GM21576 (cell line): ENCODE measurements at regions not wholly inside any gene's neighbourhood (a gene's known extent, or its start where the extent isn't known, plus 50 kb on each side); places are given as distances from the start of the nearest gene placed in this dataset.

Experiments used
- ATAC-seq: cut with Tn5 transposase; IDR thresholded peaks from one replicate; pipeline ENCODE4 v1.9.1; 2021; ENCODE audit warnings: mild to moderate bottlenecking, moderate library complexity; ENCODE audit not compliant: unreplicated experiment

GRCh38 chr7:22589641-22590201, 89.7 kb upstream of the STEAP1B start:
- no peak for ATAC-seq

GRCh38 chr7:22588351-22588750, 88.4 kb upstream of the STEAP1B start:
- no peak for ATAC-seq

GRCh38 chr7:22587322-22587721, 87.3 kb upstream of the STEAP1B start:
- ATAC-seq: no peak

- ATAC-seq: no peak
These were observed 86.8 kb upstream of the STEAP1B start for GRCh38 chr7:22586786-22587140.

- no peak for ATAC-seq
These were observed 86.3 kb upstream of the STEAP1B start for GRCh38 chr7:22586101-22586785.

GRCh38 chr7:22584179-22584578, 84.2 kb upstream of the STEAP1B start:
- no peak for ATAC-seq

- ATAC-seq: no peak
These were observed 83.1 kb upstream of the STEAP1B start for GRCh38 chr7:22582863-22583622.

- ATAC-seq: no peak
These were observed 81.1 kb upstream of the STEAP1B start for GRCh38 chr7:22581099-22581498.

GRCh38 chr7:22579961-22580360, 80.0 kb upstream of the STEAP1B start:
- ATAC-seq: no peak

- ATAC-seq: no peak
These were observed 78.2 kb upstream of the STEAP1B start for GRCh38 chr7:22578007-22578733.

- ATAC-seq: no peak
These were observed 77.5 kb upstream of the STEAP1B start for GRCh38 chr7:22577470-22578001.

- no peak for ATAC-seq
These were observed 76.9 kb upstream of the STEAP1B start for GRCh38 chr7:22576612-22577469.

GRCh38 chr7:22574754-22575520, 74.9 kb upstream of the STEAP1B start:
- ATAC-seq: no peak

GRCh38 chr7:22572937-22573336, 72.9 kb upstream of the STEAP1B start:
- ATAC-seq: no peak

- no peak for ATAC-seq
These were observed 72.3 kb upstream of the STEAP1B start for GRCh38 chr7:22572292-22572691.

- no peak for ATAC-seq
These were observed 71.8 kb upstream of the STEAP1B start for GRCh38 chr7:22571766-22572165.

GRCh38 chr7:22569586-22570321, 69.8 kb upstream of the STEAP1B start:
- no peak for ATAC-seq

- ATAC-seq: no peak
These were observed 66.6 kb upstream of the STEAP1B start for GRCh38 chr7:22566592-22566991.

- ATAC-seq: no peak
These were observed 66.2 kb upstream of the STEAP1B start for GRCh38 chr7:22566176-22566575.
